H1 (cell line): ENCODE measurements at regions not wholly inside any gene's neighbourhood (a gene's known extent, or its start where the extent isn't known, plus 50 kb on each side); places are given as distances from the start of the nearest gene placed in this dataset.

Experiments used
- CTCF ChIA-PET: fragments of 300-600 bp; sonication (Branson Sonifier 250); formaldehyde crosslinking; loops from one replicate; lab custom pipeline; 2021; ENCODE audit not compliant: partially characterized antibody; lab: Charles Lee
- POLR2A ChIA-PET: fragments of 300-600 bp; sonication (Branson Sonifier 250); formaldehyde crosslinking; loops from one replicate; lab custom pipeline; 2021; ENCODE audit warnings: inconsistent platforms; ENCODE audit not compliant: partially characterized antibody; lab: Charles Lee
- DNase-seq, 2 experiments: peaks; one replicate each; pipeline versions ENCODE4 v3.0.0 to v3.0.0-alpha.2; 2010 to 2022; ENCODE audit warnings: low spot score in 2 of 2, low read depth in 1 of 2, mixed read lengths in 1 of 2
- FAIRE-seq: peaks from 2 replicates; lab custom pipeline; 2011; peaks lifted over from hg19 to GRCh38; lab: Jason Lieb, UNC
- H2AFZ ChIP-seq: 2 replicates; pipeline ENCODE4 v1.8.1; 2012; ENCODE audit warnings: low read length, inconsistent platforms
- H2AK5ac ChIP-seq: 2 replicates; pipeline ENCODE4 v1.6.1; 2013; ENCODE audit warnings: low read depth, low read length
- H2BK120ac ChIP-seq: replicated peaks from 2 replicates; pipeline ENCODE3; 2013; ENCODE audit warnings: low read depth, low read length, inconsistent platforms
- H2BK12ac ChIP-seq: 2 replicates; pipeline ENCODE4 v1.6.1; 2013; ENCODE audit warnings: low read depth, low read length
- H2BK15ac ChIP-seq: 2 replicates; pipeline ENCODE4 v1.6.1; 2013; ENCODE audit warnings: low read length
- H2BK20ac ChIP-seq: 2 replicates; pipeline ENCODE4 v1.6.1; 2013; ENCODE audit warnings: low read length
- H2BK5ac ChIP-seq: 2 replicates; pipeline ENCODE4 v1.6.1; 2013; ENCODE audit warnings: low read depth, low read length
- H3K14ac ChIP-seq: 2 replicates; pipeline ENCODE4 v1.6.1; 2013; ENCODE audit warnings: inconsistent platforms; ENCODE audit not compliant: insufficient read length
- H3K18ac ChIP-seq: 2 replicates; pipeline ENCODE4 v1.6.1; 2013; ENCODE audit warnings: low read length; ENCODE audit errors: extremely low read depth
- H3K23ac ChIP-seq: 2 replicates; pipeline ENCODE4 v1.6.1; 2013; ENCODE audit warnings: inconsistent platforms; ENCODE audit not compliant: insufficient read length
- H3K23me2 ChIP-seq: 2 replicates; pipeline ENCODE4 v1.6.1; 2013; ENCODE audit warnings: low read depth, low read length
- H3K27ac ChIP-seq: 2 replicates; pipeline ENCODE4 v1.6.1; 2011; ENCODE audit warnings: low read depth, low read length, inconsistent platforms
- H3K27me3 ChIP-seq, 4 experiments: replicated peaks in 1 of 4; 1 replicate in 1 of 4; 2 replicates in 3 of 4; pipeline versions ENCODE4 v1.6.1 to v1.8.1; 2011 to 2013; ENCODE audit warnings: low read length in 3 of 4, mild to moderate bottlenecking in 3 of 4, inconsistent platforms in 2 of 4, mixed read lengths in 2 of 4, moderate library complexity in 1 of 4; ENCODE audit not compliant: control insufficient read depth in 3 of 4, insufficient read depth in 3 of 4; ENCODE audit errors: extremely low read depth in 1 of 4
- H3K36me3 ChIP-seq, 4 experiments: 2 replicates each; pipeline versions ENCODE4 v1.6.1 to v1.8.1; 2011 to 2013; ENCODE audit warnings: mild to moderate bottlenecking in 4 of 4, low read length in 3 of 4, moderate library complexity in 2 of 4, control low read depth in 1 of 4, inconsistent platforms in 1 of 4; ENCODE audit not compliant: insufficient read depth in 4 of 4, control insufficient read depth in 2 of 4
- H3K4ac ChIP-seq: replicated peaks from 2 replicates; pipeline ENCODE3; 2013; ENCODE audit warnings: low read length, low read depth, mixed read lengths, inconsistent platforms; ENCODE audit not compliant: insufficient read length
- H3K4me1 ChIP-seq, 4 experiments: replicated peaks in 1 of 4; 1 replicate in 1 of 4; 2 replicates in 3 of 4; pipeline versions ENCODE4 v1.6.1 to v1.8.1; 2011 to 2013; ENCODE audit warnings: low read length in 3 of 4, inconsistent platforms in 2 of 4, mixed read lengths in 1 of 4; ENCODE audit not compliant: insufficient read depth in 4 of 4, control insufficient read depth in 3 of 4
- H3K4me2 ChIP-seq, 2 experiments: 2 replicates each; pipeline versions ENCODE4 v1.6.1 to v1.8.1; 2011 to 2013; ENCODE audit warnings: low read depth in 2 of 2, low read length in 2 of 2, control low read depth in 1 of 2, inconsistent platforms in 1 of 2, mild to moderate bottlenecking in 1 of 2; ENCODE audit not compliant: insufficient read depth in 1 of 2
- H3K4me3 ChIP-seq, 4 experiments: fragments of 200-600, 300-600 bp in 1 of 4; sonication (generic), shearing (Covaris generic), sonication (Bioruptor Twin) in 1 of 4; 2 replicates each; pipeline versions ENCODE4 v1.5.1 to v1.8.1; 2011 to 2016; ENCODE audit warnings: low read length in 4 of 4, low read depth in 3 of 4, control low read depth in 2 of 4, inconsistent platforms in 2 of 4, mild to moderate bottlenecking in 2 of 4, mixed read lengths in 1 of 4, moderate library complexity in 1 of 4; ENCODE audit not compliant: insufficient read depth in 2 of 4; ENCODE audit errors: extremely low read depth in 1 of 4
- H3K56ac ChIP-seq: replicated peaks from 2 replicates; pipeline ENCODE3; 2013; ENCODE audit warnings: low read depth, mild to moderate bottlenecking, mixed read lengths, low read length, inconsistent platforms; ENCODE audit not compliant: insufficient read length
- H3K79me1 ChIP-seq: 2 replicates; pipeline ENCODE4 v1.6.1; 2013; ENCODE audit warnings: low read depth, low read length, control low read depth
- H3K79me2 ChIP-seq, 2 experiments: 2 replicates each; pipeline versions ENCODE4 v1.6.1 to v1.8.1; 2012 to 2013; ENCODE audit warnings: low read length in 2 of 2, mild to moderate bottlenecking in 2 of 2, inconsistent platforms in 1 of 2; ENCODE audit not compliant: insufficient read depth in 2 of 2, control insufficient read depth in 1 of 2
- H3K9ac ChIP-seq, 4 experiments: replicated peaks in 1 of 4; 1 replicate in 1 of 4; 2 replicates in 3 of 4; pipeline versions ENCODE4 v1.6.1 to v1.8.1; 2011 to 2013; ENCODE audit warnings: low read depth in 3 of 4, low read length in 3 of 4, control low read depth in 2 of 4, mild to moderate bottlenecking in 2 of 4, moderate library complexity in 2 of 4, inconsistent platforms in 1 of 4; ENCODE audit errors: extremely low read depth in 1 of 4
- H3K9me3 ChIP-seq, 2 experiments: 2 replicates each; pipeline versions ENCODE4 v1.6.1 to v1.8.1; 2012 to 2013; ENCODE audit warnings: mild to moderate bottlenecking in 2 of 2, moderate library complexity in 2 of 2, control low read depth in 1 of 2, inconsistent platforms in 1 of 2, low read depth in 1 of 2, low read length in 1 of 2, mixed read lengths in 1 of 2; ENCODE audit not compliant: insufficient read depth in 2 of 2
- H4K20me1 ChIP-seq, 2 experiments: replicated peaks in 1 of 2; 2 replicates each; pipeline versions ENCODE3 to v1.8.1; 2011 to 2013; ENCODE audit warnings: inconsistent platforms in 2 of 2, low read length in 2 of 2, mild to moderate bottlenecking in 1 of 2; ENCODE audit not compliant: insufficient read depth in 2 of 2, control insufficient read depth in 1 of 2
- H4K5ac ChIP-seq: 2 replicates; pipeline ENCODE4 v1.6.1; 2013; ENCODE audit warnings: low read length, low read depth, mixed read lengths, inconsistent platforms; ENCODE audit not compliant: insufficient read length
- H4K8ac ChIP-seq: 2 replicates; pipeline ENCODE4 v1.8.0; 2013; ENCODE audit warnings: mild to moderate bottlenecking, moderate library complexity, low read length, inconsistent platforms; ENCODE audit not compliant: insufficient read depth; ENCODE audit errors: extremely low read depth
- H4K91ac ChIP-seq: replicated peaks from 2 replicates; pipeline ENCODE3; 2013; ENCODE audit warnings: low read length, mixed read lengths, inconsistent platforms; ENCODE audit not compliant: insufficient read length
- CTBP2 ChIP-seq: IDR thresholded peaks from 2 replicates; pipeline ENCODE4 v1.7.0; 2011; ENCODE audit warnings: borderline replicate concordance, mild to moderate bottlenecking, moderate library complexity, mixed read lengths, low read length; ENCODE audit not compliant: insufficient read depth, insufficient read length
- HDAC2 ChIP-seq, 2 experiments: fragments of 300-600 bp in 1 of 2; sonication (generic) in 1 of 2; IDR thresholded peaks; 2 replicates each; pipeline ENCODE4 v1.6.1; 2011 to 2012; ENCODE audit warnings: low read depth in 2 of 2, low read length in 2 of 2, mild to moderate bottlenecking in 2 of 2, moderate library complexity in 2 of 2, borderline replicate concordance in 1 of 2, inconsistent platforms in 1 of 2
- KDM1A ChIP-seq: fragments of 200-600, 300-600 bp; sonication (generic); IDR thresholded peaks from 2 replicates; pipeline ENCODE4 v1.7.1; 2016; ENCODE audit warnings: mild to moderate bottlenecking, low read length, borderline replicate concordance
- POLR2A ChIP-seq, 2 experiments: IDR thresholded peaks; 1 replicate in 1 of 2; 2 replicates in 1 of 2; pipeline ENCODE4 v1.6.1; 2011; ENCODE audit warnings: low read depth in 2 of 2, low read length in 2 of 2, mild to moderate bottlenecking in 2 of 2; ENCODE audit errors: control extremely low read depth in 1 of 2
- POLR2AphosphoS5 ChIP-seq: IDR thresholded peaks from 2 replicates; pipeline ENCODE4 v1.6.1; 2011; ENCODE audit warnings: low read depth, low read length
- POU5F1 ChIP-seq: IDR thresholded peaks from 2 replicates; pipeline ENCODE4 v1.6.1; 2011; ENCODE audit warnings: low read depth, mild to moderate bottlenecking, low read length, moderate library complexity
- RAD21 ChIP-seq, 2 experiments: IDR thresholded peaks in 1 of 2; conservative IDR thresholded peaks in 1 of 2; 2 replicates each; pipeline ENCODE4 v1.6.1; 2011; ENCODE audit warnings: low read depth in 2 of 2, low read length in 2 of 2, improper control_type of control experiment in 1 of 2, inconsistent platforms in 1 of 2, mild to moderate bottlenecking in 1 of 2, moderate library complexity in 1 of 2
- RFX5 ChIP-seq: IDR thresholded peaks from 2 replicates; pipeline ENCODE4 v1.6.1; 2011; ENCODE audit warnings: low read depth, low read length, improper control_type of control experiment, borderline replicate concordance
- SP2 ChIP-seq: IDR thresholded peaks from 2 replicates; pipeline ENCODE4 v1.6.1; 2012; ENCODE audit warnings: mild to moderate bottlenecking, low read length, inconsistent platforms
- TAF1 ChIP-seq: IDR thresholded peaks from 2 replicates; pipeline ENCODE4 v1.6.1; 2011; ENCODE audit warnings: mild to moderate bottlenecking, low read depth, low read length
- TAF7 ChIP-seq: optimal IDR thresholded peaks from 2 replicates; pipeline ENCODE3; 2011; ENCODE audit warnings: low read depth, mild to moderate bottlenecking, inconsistent platforms, low read length, moderate library complexity, borderline replicate concordance

DNA sequence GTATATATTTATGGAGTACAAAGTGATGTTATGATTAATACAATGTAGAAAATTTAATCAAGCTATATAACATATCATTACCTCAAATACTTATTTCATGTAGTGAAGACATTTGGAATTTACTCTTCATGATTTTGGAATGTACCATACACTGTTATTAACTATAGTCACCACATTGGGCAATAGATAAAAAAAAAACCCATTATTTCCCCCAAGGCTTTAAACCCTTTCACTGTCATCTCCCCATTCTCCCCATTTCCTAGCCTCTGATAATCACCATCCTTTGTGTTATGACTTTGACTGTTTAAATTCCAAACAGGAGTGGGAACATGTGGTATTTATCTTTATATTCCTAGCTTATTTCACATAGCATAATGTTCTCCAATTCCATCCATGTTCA, 2189.1 kb upstream of the AGA start:
- CTCF ChIA-PET, result interaction anchor here (0.6 kb wide), 1 partner anchor 40 kb away, joined by 6 read pairs; no protein-coding TSS in a partner anchor
- Histone ChIP-seq H3K4me3 (no peak overlapping the region), H3K79me2 (no peaks in the 10 kb centered on the region), H3K4me2 (no peak overlapping the region), H4K8ac (no peak overlapping the region)
- TF ChIP-seq RAD21 (IDR thresholded peaks at IDR 0.05 in 1 of 2, conservative IDR thresholded peaks at IDR 0.05 in 1 of 2; ENCODE audit: low read depth in 2 of 2, low read length in 2 of 2) (no peak), CTBP2 (no peak), POLR2AphosphoS5 (no peak), POU5F1 (no peak), KDM1A (no peak), HDAC2 (IDR thresholded peaks at IDR 0.05; ENCODE audit: borderline replicate concordance in 1 of 2, low read depth in 2 of 2, low read length in 2 of 2) (no peak), TAF7 (no peak), RFX5 (no peak), TAF1 (no peak), POLR2A (IDR thresholded peaks at IDR 0.05; ENCODE audit: control extremely low read depth in 1 of 2, low read depth in 2 of 2, low read length in 2 of 2) (no peak), SP2 (no peak)
- TF ChIP-seq, all 59 proteins: peak for 0
- Histone ChIP-seq H2BK5ac (no peak overlapping the region), H3K27ac (no peak overlapping the region), H3K18ac (no peak overlapping the region), H4K91ac (no peak overlapping the region), H3K23ac (no peak overlapping the region), H3K9ac (no peak overlapping the region), H3K36me3 (no peaks in the 10 kb centered on the region; a peak in 1 of 8 replicates), H2AK5ac (no peak overlapping the region), H3K23me2 (no peaks in the 10 kb centered on the region), H2BK15ac (no peak overlapping the region), H4K5ac (no peak overlapping the region), H3K9me3 (peaks cover 0 to 3% of the 10 kb centered on the region in 2 experiments; a peak in 1 of 4 replicates), H2BK120ac (no peak overlapping the region), H3K4ac (no peak overlapping the region), H3K14ac (no peak overlapping the region), H3K56ac (no peak overlapping the region), H2BK20ac (no peak overlapping the region), H2BK12ac (no peak overlapping the region), H4K20me1 (no peaks in the 10 kb centered on the region), H2AFZ (no peak overlapping the region), H3K27me3 (no peaks in the 10 kb centered on the region), H3K79me1 (no peaks in the 10 kb centered on the region), H3K4me1 (no peaks in the 10 kb centered on the region)
- FAIRE-seq (no peak), DNase-seq (no peak)
- POLR2A ChIA-PET, result no interaction called here
